ENCODE measurements at regions not wholly inside any gene's neighbourhood (a gene's known extent, or its start where the extent isn't known, plus 50 kb on each side); places are given as distances from the start of the nearest gene placed in this dataset.

DNA sequence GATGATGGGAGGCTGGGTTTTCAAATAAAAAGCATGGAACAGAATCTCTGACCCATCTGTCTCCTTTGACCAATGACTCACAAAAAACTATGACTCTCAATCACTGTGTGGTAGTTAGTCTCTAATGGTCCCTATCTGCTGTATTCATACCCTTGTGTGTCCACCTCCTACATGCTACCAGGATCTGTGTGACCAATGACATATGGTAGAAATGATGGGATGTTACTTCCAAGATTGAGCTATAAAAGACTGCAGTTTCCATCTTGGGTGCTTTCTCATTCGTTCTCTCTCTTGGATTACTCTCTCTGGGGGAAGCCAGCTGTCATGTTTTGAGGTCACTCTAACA lies 144.7 kb upstream of the BTG1 start:
- FAIRE-seq: no peak
- DNase-seq (ENCODE audit: insufficient read length): no peak
- no peak for TF ChIP-seq POLR2A (IDR thresholded peaks at IDR 0.05; ENCODE audit: low read depth, low read length)

DNA sequence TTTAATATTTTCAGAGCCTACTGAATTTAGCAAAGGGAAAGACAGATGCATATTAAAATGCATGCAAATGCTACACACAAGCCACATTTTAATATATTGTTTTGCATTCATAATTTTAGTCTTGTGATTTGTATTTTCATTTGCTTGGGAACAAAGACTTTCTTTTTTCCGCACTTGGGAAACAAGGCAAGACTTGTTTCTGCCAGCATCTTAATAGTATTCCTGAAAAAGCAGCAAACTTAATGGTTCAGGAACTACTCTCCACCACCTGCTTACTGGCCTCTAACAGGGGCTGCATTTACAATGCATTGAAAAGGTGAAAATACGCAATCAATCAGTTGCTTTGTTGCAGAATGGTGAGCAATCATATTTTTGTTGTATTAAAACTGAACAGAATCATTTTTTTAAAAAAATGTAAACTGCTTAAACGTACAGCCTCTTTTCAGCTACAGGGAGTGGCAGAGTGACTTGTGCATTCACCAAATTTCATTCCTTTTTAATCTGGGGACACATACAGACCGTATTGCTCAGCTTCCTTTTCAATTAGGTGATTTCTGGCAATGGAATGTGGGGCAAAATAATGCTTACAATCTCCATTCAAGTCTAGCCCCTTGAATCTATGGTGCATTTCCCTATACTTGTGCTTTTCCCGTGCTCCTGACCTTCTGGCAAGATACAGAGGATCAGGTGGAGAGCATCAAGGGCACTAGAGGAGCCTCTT lies 144.1 kb upstream of the BTG1 start:
- TF ChIP-seq POLR2A (IDR thresholded peaks at IDR 0.05; ENCODE audit: low read depth, low read length) (no peak), TAF1 (IDR thresholded peaks at IDR 0.05; ENCODE audit: borderline replicate concordance, low read depth, low read length) (no peak), POLR2AphosphoS5 (IDR thresholded peaks at IDR 0.05; ENCODE audit: low read depth, low read length) (no peak)
- DNase-seq (ENCODE audit: insufficient read length) (no peak), FAIRE-seq (no peak)

DNA sequence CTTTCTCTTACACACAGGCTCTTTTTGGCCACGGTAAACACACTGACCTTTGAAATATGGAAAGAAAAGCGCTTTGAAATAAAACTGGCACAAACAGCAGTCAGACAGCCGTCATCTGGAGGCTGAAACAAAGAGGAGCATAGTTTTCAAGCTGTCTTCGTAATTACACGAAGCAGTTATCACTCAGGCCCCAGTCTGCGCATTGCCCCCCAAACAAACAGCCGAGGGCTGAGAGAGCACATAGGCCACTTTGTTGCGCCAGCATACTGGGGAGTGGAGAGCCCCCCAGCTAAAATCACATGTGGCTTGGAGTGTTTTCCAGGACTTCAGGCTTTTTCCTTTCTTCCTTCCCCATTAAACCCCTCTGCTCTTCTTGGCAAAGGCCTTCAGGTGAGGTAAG lies 142.9 kb upstream of the BTG1 start:
- DNase-seq (ENCODE audit: insufficient read length) (no peak), FAIRE-seq (peak; percentile 42)
- TF ChIP-seq POLR2AphosphoS5 (IDR thresholded peaks at IDR 0.05; ENCODE audit: low read depth, low read length) (no peak), POLR2A (IDR thresholded peaks at IDR 0.05; ENCODE audit: low read depth, low read length) (no peak), TAF1 (IDR thresholded peaks at IDR 0.05; ENCODE audit: borderline replicate concordance, low read depth, low read length) (no peak)

GRCh38 chr12:92278378-92278828 lies 132.8 kb upstream of the BTG1 start:
- FAIRE-seq (no peak), DNase-seq (ENCODE audit: insufficient read length) (no peak)
- TF ChIP-seq TAF1 (IDR thresholded peaks at IDR 0.05; ENCODE audit: borderline replicate concordance, low read depth, low read length) (no peak), POLR2A (IDR thresholded peaks at IDR 0.05; ENCODE audit: low read depth, low read length) (no peak), POLR2AphosphoS5 (IDR thresholded peaks at IDR 0.05; ENCODE audit: low read depth, low read length) (no peak)

DNA sequence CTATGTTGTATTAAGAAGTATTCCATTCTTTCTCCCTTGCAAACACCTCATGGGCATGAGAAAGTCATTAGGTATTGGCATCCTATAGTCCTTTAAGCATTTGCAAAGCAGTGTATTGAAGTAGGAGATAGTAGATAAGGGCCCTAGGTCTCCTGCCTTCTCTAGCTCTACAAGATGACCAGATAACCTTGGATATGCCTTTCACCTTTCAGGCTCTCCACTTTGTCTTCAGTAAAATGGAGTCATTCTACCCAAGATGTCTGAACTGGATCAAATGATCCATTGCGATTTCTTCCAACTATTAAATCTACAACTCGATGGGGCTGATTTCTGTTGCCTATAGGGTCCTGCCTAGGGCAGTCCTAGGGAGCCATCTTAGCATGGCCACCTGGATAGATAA lies 132.1 kb upstream of the BTG1 start:
- TF ChIP-seq POLR2A (IDR thresholded peaks at IDR 0.05; ENCODE audit: low read depth, low read length) (no peak), POLR2AphosphoS5 (IDR thresholded peaks at IDR 0.05; ENCODE audit: low read depth, low read length) (no peak), TAF1 (IDR thresholded peaks at IDR 0.05; ENCODE audit: borderline replicate concordance, low read depth, low read length) (no peak)
- FAIRE-seq (no peak), DNase-seq (ENCODE audit: insufficient read length) (no peak)

DNA sequence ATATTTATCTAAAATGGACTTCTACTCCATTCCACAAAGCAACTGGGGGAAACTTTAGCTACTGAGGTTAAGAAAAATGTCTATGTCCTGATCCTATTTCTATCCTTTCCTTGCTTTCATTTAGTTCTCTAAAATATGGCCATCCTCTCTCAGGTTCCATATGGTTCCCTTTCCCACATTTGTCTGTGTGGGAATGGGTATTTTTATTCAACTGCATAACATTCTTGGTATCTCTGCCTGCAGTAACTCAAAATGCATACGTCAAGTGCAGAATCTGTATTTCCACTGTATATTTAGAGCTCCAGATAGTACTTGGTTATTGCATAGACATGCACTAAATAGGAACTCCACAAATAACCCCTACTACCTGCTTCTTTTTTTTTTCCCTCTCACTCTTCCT lies 130.6 kb upstream of the BTG1 start:
- TF ChIP-seq POLR2A (IDR thresholded peaks at IDR 0.05; ENCODE audit: low read depth, low read length): no peak
- TF ChIP-seq TAF1 (IDR thresholded peaks at IDR 0.05; ENCODE audit: borderline replicate concordance, low read depth, low read length): no peak
- TF ChIP-seq POLR2AphosphoS5 (IDR thresholded peaks at IDR 0.05; ENCODE audit: low read depth, low read length): no peak
- FAIRE-seq (no peak), DNase-seq (ENCODE audit: insufficient read length) (no peak)

GRCh38 chr12:92275443-92276154 lies 130.0 kb upstream of the BTG1 start:
- DNase-seq (ENCODE audit: insufficient read length) (no peak), FAIRE-seq (no peak)
- TF ChIP-seq TAF1 (IDR thresholded peaks at IDR 0.05; ENCODE audit: borderline replicate concordance, low read depth, low read length) (no peak), POLR2A (IDR thresholded peaks at IDR 0.05; ENCODE audit: low read depth, low read length) (no peak), POLR2AphosphoS5 (IDR thresholded peaks at IDR 0.05; ENCODE audit: low read depth, low read length) (no peak)

DNA sequence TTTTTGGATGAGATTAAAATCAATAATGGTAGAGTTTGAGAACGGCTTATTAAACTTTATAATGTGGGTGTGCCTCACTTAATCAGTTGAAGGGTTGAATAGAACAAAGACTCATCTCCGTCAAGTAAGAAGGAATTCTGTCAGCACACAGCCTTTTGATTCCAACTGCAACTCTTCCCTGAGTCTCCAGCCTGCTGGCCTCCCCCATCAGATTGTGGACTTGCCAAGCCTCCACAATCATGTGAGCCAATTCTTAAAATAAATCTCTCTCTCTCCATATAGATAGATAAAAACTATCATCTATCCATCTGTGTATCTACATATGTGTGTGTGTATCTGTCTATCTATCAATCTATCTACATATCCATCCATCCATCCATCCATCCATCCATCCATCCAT lies 127.4 kb upstream of the BTG1 start:
- FAIRE-seq (no peak), DNase-seq (ENCODE audit: insufficient read length) (no peak)
- TF ChIP-seq POLR2A (IDR thresholded peaks at IDR 0.05; ENCODE audit: low read depth, low read length) (no peak), TAF1 (IDR thresholded peaks at IDR 0.05; ENCODE audit: borderline replicate concordance, low read depth, low read length) (no peak), POLR2AphosphoS5 (IDR thresholded peaks at IDR 0.05; ENCODE audit: low read depth, low read length) (no peak)

- DNase-seq (ENCODE audit: insufficient read length) (no peak), FAIRE-seq (no peak)
- TF ChIP-seq TAF1 (IDR thresholded peaks at IDR 0.05; ENCODE audit: borderline replicate concordance, low read depth, low read length) (no peak), POLR2A (IDR thresholded peaks at IDR 0.05; ENCODE audit: low read depth, low read length) (no peak), POLR2AphosphoS5 (IDR thresholded peaks at IDR 0.05; ENCODE audit: low read depth, low read length) (no peak)
These were observed 126.7 kb upstream of the BTG1 start for GRCh38 chr12:92272061-92272964.

DNA sequence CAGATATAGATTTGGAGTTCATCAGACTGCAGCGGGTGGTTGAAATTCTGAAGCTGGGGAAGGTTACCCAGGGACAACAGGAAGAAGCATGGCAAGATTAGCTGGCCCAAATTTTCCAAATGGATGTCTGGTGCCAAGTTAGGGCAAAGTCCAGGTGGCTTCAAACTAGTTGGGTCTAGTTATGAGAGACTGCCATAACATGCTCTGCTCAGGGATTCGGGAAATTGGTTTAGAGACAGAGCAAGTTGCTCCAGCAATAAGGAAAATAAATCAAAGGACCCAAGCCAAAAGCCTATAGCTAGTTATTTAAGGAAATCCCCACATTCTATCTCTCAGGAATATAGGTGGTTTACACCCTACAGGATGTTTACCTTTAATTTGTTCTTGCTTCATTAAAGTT lies 125.7 kb upstream of the BTG1 start:
- DNase-seq (ENCODE audit: insufficient read length) (no peak), FAIRE-seq (no peak)
- no peak for TF ChIP-seq POLR2AphosphoS5 (IDR thresholded peaks at IDR 0.05; ENCODE audit: low read depth, low read length)
- no peak for TF ChIP-seq TAF1 (IDR thresholded peaks at IDR 0.05; ENCODE audit: borderline replicate concordance, low read depth, low read length)
- TF ChIP-seq POLR2A (IDR thresholded peaks at IDR 0.05; ENCODE audit: low read depth, low read length): no peak

DNA sequence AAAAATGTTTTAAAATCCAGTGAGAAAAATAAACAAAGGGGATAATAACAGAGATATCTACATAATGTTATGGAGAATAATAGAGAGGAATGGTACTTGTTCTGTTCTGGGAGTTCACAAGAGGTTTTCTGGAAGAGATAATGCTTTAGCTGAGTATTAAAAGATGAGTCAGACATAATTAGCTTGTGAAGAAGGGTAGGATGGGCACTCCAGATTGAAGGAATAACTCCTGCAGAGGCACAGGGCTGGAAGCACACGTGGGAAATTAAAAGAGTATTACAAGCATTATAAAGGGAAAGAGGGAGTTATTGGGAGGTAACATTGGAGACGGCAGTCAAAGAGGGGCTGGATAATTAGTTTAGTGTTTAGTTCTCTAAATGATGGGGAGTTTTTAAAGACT lies 124.9 kb upstream of the BTG1 start:
- no peak for FAIRE-seq

More for the DNA sequence above, 124.9 kb upstream of the BTG1 start:
- no peak for DNase-seq (ENCODE audit: insufficient read length)
- TF ChIP-seq POLR2A (IDR thresholded peaks at IDR 0.05; ENCODE audit: low read depth, low read length): no peak
- no peak for TF ChIP-seq POLR2AphosphoS5 (IDR thresholded peaks at IDR 0.05; ENCODE audit: low read depth, low read length)
- no peak for TF ChIP-seq TAF1 (IDR thresholded peaks at IDR 0.05; ENCODE audit: borderline replicate concordance, low read depth, low read length)
